GM19035 (cell line): ENCODE measurements at regions not wholly inside any gene's neighbourhood (a gene's known extent, or its start where the extent isn't known, plus 50 kb on each side); places are given as distances from the start of the nearest gene placed in this dataset.
"Not testable (repeated sequence)": the region's sequence is repeated elsewhere in the genome, so short reads cannot be mapped to it uniquely, and the experiment has no call there.

ENCODE experiments used
- ATAC-seq: cut with Tn5 transposase; IDR thresholded peaks from one replicate; pipeline ENCODE4 v1.9.1; 2021; ENCODE audit not compliant: unreplicated experiment

DNA sequence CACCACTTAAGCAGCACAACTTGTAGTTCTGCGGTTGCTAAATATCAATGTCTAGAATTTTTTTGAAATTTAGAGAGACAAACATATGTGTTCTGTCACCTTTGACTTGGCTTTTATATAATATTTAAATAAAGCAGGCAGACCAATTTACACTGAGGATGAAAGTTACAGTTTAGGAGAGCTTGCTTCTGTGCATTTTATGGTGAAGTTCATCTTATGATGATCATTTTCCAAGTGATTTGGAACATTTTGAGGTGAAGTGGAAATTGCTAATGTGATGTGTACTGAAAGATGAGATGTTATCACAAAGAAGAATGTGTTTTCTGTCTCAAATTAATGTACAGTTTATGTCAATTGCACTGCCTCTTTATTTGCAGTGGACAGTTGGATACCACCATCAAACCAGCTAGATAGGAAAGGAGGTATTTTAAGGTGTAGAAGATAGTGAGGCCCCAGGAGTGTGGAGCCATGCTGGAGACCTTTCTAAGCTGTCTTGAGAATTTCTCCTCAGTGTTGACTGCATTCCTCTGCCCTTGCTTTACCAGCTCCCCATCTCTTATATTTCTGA lies 461.9 kb downstream of the UTRN start:
- ATAC-seq = no peak

DNA sequence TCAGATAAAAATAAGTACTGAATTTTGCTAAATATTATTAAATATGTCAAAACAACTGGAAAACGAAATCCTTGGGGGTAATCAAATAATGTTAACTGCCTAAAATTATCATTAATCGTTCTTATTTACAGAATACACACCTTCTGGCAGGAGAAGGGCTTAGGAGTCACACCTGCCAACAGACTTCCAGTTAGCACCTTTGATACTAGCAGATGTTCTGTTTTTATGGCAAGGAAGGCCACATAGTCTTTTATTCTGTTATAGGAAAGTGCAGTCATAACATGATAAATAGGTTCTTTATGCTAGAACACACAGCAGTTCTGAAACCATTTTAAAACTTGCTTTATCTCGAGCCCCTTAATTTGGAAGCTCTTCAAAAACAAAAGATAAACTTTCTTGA lies 464.1 kb downstream of the UTRN start:
- ATAC-seq = no peak

DNA sequence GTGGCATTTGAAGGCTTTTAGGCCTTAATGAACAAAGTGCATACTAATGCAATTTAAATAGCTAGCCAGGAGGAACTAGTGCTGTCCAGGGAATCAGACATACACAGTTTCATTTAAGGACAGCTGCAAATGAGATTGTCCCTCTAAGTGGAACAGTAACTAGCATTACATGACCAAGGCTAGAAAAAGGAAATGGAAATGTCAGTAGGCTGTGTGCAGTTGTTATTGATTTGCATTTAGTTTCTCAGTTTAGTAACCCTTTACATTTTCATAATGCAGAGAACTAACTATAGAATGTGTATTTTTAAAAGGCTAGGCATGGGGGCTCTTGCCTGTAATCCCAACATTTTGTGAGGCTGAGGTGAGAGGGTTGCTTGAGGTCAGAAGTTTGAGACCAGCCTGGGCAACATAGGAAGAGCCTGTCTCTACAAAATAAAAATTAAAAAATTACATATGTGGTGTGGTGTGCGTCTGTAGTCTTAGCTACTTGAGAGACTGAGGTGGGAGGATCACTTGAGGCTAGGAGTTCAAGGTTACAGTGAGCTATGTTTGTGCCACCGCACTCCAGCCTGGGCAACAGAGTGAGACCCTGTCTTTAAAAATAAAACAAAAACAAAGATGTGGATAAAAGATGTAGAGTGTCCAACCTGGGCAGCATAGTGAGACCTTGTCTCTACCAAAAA lies 468.0 kb downstream of the UTRN start:
- ATAC-seq = peak; percentile 89

DNA sequence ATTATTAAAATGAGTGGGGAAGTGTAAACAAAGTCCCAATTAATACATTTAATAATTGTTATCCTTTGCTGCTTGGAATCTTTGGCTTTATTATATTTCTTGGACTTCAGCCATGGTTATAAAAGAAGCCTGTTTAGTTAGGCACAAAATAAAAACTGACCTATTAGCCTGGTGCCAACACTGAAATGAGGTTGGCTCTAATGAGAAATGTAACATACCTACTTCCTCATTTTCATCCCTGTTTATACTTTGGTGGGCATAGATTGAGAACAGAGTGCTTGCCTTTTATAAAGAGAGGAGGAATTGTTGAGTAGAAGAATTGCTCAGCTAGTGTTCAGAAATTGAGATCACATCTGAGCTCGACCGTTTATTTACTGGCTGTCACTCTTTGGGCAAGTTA lies 471.3 kb downstream of the UTRN start:
- ATAC-seq = no peak

DNA sequence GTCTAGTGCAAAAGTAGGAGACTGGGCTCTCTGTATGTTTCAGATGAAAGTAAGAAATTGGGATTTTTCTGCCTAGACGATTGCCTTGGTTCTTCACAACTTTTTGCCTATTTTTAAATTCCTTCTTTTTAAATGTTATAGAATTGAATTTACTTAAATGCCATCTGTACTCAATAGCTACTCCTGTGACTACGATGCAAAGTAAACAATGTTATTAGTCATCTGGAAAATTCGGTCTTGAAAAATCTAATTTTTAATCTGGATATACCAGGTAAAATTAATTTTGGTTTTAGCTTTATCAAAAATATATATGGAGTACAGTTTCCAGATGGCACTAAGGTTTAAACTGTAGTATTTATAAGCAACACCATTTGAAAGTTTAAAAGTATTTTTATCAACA lies 472.2 kb downstream of the UTRN start:
- ATAC-seq = no peak

DNA sequence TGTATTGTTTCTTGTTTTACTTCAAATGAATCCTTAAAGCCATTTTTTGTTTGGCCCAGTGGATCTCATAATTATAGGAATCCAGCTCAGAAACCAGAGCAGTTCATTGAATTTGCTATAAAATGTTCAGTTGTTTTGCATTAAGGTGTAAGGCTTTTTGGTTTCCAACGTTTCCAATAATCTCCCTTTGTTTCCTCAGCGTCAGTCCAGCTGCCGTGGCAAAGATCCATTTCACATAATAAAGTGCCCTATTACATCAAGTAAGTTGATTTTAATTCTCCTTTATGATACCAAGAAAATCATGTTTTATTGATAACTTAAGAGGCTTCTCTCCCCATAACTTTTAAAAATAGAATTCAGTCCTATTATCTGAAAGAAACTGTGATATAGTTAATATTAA lies 472.6 kb downstream of the UTRN start:
- no peak for ATAC-seq

DNA sequence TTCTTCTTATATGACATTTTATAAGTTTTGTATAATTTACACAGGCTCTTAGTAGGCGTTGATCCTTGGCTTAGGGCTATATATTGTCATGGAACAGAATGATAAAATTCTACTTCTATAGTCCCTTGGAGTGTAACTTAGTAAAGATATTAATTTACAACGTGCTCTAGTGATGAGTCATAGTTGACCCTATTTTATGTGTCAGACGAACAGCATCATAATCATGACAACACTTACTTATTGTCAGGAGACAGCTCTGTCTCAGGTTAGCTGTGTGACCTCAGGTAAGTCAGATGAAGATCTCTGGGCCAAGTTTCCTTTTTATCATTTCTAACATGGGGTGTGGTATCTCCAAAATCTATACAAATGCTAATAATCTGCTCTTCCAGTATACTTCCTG lies 473.5 kb downstream of the UTRN start:
- ATAC-seq = no peak

DNA sequence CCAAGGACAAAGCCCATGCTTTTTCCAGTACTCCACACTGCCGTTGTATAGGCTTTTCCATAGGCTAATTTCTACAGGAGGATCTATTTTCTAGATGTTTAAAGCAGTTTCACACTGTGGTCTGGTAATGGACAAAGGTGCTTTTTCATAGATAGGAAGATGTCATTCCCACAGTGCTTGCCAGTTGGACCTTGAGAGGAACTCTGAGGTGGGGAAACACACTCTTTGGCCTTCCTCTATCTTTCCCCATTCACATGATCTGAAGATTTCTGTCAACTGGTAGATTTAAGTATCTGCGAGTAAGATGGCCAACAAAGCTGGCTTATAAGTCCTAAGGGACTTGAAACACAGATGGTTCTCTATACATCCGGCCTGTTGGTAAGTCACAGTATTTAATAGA lies 477.3 kb downstream of the UTRN start:
- no peak for ATAC-seq

DNA sequence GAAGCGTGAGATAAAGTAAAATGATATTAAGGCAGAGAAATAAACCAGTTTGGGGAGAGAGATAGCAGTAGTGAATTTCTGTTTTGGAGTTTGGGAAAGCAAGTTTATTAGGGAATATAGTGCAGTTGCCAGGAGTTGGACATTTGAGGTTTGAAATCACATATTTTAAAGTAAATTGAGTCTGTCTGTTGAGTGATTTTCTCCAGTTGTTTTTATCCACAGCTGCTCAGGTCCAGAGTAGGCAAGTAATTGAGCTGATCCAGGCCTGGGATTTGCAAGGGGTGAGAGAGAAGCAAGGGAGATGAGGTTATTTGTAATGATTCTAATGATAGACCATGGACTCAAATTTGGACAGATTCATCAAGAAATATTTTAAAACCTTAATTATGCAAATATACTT lies 481.9 kb downstream of the UTRN start:
- no peak for ATAC-seq

DNA sequence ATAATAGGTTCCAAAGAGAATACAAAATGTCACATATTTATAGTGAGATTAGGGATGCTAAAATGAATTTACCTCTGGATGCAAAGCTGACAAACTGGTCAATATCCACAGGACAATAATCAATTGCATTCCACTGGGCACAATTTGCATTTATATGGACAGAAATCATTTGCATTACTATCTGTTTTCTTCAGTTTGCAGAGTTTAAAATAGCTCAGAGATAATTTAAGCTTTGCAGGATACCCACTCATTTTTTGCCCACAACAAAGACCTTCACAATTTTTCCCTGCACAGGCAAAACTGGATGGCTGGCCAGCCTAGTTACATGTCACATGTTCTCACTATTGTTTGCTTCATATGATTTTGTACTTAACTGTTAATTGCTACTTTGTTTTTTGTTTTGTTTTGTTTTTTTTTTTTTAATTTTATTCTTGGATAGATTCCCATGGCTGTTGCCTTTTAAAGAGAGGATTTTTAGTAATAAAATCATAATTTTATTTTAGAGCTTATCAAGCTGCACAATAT lies 483.5 kb downstream of the UTRN start:
- no peak for ATAC-seq

DNA sequence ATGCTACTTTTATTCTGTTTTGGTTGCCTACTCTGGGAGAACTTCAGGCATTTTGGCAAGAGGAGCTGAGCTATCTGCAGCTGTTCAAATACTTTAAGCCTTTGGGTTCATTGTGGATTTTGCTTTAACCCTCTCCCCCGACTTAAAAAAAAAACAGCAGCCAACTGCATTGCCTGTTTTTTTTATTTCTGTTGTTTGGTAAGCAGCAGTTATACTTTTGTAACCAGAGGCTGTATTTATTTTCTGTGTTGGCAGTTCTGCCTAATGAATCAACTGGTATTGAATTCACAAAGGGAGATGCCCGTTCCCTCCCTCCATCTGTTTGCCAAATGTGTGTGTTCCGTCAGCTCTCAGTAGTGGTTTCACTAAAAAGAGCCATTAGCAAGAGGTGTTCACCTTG lies 484.0 kb downstream of the UTRN start:
- ATAC-seq = no peak

DNA sequence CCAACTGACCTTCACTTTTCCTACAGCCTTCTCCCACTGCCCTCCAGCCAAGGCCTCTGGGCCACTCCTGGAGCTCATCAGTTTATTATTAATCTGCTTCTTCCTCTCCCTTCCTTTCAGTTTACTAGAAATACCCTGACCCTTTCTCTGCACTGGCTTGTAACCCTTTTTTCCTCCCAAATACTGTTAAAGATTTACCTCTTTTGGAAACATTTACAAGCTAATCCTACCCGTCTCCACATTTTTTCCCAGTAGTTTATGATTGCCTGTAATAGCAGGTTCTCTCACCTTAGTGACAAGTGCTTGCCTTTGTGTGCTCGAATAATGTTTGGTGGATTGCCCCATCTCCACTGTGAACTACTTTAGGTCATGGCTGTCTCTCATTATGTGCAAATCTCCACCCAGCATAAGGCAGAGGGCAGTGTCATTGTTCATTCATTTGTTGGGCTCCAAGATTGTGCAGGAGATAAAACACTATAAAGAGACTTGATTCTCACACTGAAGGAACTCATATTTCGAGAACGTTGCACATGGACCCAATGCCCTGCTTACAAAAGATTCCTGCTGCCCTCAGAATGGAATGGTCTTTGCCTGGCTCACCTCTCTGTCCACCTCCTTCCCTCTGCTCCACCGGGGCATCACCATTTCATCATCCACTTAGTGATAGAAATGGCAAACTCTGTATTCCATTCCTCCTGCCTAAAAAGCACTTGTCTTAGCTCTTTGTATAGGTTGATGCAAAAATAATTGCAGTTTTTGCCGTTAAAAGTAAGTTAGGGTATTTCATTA lies 491.1 kb downstream of the UTRN start:
- no peak for ATAC-seq

DNA sequence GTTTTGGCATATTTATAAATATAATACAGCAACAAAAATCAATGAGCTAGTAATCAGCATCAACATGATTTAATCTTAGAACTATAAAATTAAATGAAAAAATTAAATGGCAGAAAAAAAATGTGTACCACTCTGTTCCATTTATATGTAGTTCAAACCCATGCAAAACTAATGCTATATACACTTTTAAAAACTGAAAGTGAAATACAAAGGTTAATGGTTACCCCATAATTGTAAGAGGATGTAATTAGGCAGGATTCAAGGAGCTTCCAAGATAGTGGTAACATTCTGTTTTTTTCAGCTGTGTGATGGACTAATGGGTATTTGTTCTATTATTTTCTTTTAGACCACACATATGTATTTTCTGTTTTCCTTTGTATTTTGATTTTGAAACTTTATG lies 492.1 kb downstream of the UTRN start:
- no peak for ATAC-seq

DNA sequence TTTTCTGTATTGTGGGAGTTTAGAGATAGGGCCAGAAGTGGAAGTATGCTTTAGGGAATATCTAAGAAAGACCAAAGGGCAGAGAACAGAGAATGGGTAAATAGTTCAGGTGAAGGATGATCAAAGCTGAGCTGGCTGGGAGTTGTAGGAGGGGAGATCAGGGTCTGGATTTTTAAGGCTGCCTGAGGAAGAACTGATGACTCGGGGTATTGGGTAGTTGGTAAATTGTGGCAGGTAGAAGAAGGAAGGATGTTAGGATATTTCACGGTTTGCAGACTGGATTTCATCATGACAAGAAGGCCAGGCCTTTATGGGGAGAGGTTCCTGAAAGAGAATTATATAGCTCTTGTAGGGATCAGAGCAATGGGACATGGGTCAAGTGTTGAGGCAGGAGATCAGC lies 492.9 kb downstream of the UTRN start:
- no peak for ATAC-seq

DNA sequence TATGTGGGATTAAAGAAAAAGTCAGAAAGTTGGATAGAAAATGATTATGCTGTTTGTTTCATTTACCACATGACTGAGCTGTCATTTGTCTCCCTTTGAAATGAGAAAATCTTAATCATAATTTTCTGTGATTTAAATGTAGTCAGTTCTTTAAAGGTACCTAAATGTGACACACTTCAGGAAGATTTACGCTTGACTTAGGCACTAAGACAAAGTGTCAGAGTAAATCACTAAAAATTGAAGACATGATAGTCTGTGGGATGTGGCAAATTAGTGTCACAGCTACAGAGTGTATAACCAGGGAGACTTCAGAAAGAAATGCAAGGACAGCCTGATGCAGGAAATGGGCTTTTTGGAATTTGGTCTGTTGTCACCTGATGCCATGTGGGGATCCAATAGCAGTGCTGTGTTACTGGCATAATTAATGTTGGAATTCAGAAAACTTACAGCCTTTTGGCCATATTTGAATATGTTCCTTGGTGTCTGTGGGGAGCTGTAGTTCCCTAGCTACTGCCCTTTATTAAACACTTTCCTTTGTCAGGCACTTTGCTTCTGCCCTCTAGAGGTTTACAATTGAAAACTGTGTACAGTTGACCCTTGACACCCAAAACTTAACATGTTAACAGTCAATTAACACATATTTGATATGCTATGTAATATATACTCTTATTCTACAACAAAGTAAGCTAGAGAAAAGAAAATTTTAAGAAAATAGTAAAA lies 493.8 kb downstream of the UTRN start:
- ATAC-seq = no peak

DNA sequence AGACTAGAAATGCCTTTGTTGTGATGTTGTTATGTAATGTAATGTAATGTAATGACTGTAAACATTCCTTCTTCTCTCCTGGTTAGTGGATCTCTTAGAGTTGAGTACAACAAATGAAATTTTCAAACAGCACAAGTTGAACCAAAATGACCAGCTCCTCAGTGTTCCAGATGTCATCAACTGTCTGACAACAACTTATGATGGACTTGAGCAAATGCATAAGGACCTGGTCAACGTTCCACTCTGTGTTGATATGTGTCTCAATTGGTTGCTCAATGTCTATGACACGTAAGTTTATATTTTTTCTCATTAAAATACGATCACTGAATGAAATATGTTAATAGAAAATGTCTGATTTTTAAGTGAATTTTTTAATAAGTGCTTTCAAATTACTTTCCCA lies 496.7 kb downstream of the UTRN start:
- ATAC-seq = no peak

DNA sequence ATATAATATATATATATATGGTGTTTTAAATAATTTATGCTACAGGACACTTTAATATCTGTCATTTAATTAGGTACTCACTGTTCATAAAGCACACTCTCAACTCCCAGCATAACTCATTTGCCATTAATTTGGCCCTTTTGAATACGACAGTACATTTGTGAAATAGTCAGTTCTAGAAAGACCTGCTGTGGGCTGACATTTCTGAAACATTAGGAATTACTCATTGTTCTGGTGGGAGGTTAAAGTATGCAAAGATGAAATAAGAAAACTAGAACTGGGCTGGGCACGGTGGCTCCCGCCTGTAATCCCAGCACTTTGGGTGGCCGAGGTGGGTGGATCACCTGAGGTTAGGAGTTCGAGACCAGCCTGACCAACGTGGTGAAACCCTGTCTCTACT lies 497.5 kb downstream of the UTRN start:
- ATAC-seq = no peak

DNA sequence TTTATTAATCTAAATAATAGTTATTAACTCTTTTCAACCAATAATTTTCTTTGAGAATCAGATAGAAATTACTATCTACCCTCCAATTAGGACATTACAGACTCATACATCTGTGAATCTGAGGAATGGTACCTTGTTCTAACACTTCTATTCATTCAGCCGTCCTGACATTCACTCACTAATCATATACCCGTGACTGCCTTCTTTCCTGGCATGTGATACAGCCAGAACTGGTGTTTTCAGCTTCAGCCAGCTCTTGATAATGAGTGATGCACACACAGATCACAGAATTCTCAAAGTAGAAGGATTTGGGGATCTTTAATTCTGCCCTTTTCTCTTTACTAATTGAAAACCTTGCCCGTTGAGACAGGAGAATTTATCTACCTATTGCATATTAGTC lies 499.9 kb downstream of the UTRN start:
- no peak for ATAC-seq

DNA sequence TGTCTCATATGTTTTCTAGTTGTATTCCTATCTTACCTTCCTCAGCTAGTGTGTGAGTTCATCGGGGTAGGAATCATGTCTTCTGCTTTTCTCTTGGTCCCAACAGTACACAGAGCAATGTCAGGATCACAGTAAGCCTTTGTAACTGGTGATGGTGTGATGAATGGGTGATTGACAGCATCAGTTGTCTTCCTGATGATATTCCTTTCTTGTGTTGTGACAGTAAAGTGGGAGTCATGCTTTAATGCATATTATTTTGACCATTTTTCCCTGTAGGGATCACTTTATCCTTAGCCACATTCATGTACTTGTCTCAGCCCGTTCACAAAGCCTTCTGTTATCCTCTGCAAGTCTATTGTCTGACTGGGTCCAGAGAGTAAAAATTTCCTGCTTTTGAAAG lies 501.7 kb downstream of the UTRN start:
- ATAC-seq = no peak

DNA sequence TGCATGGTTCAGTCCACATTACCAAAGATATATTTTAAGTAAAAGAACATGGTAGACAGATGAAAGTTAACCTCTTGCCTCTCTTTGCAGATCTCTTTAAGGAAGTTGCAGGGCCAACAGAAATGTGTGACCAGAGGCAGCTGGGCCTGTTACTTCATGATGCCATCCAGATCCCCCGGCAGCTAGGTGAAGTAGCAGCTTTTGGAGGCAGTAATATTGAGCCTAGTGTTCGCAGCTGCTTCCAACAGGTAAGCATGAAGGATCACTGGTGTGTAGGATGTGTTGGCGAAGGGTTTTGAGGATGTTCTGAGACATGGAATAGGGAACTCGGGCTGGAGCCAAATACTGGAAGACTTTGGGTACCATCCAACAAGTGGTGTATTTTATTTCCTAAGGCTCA lies 508.6 kb downstream of the UTRN start:
- no peak for ATAC-seq

DNA sequence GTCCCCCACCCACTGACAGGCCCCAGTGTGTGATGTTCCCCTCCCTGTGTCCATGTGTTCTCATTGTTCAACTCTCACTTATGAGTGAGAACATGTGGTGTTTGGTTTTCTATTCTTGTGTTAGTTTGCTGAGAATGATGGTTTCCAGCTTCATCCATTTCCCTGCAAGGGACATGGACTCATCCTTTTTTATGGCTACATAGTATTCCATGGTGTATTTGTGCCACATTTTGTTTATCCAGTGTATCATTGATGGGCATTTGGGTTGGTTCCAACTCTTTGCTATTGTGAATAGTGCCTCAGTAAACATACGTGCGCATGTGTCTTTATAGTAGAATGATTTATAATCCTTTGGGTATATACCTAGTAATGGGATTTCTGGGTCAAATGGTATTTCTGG lies 509.9 kb downstream of the UTRN start:
- not testable (repeated sequence) for ATAC-seq

DNA sequence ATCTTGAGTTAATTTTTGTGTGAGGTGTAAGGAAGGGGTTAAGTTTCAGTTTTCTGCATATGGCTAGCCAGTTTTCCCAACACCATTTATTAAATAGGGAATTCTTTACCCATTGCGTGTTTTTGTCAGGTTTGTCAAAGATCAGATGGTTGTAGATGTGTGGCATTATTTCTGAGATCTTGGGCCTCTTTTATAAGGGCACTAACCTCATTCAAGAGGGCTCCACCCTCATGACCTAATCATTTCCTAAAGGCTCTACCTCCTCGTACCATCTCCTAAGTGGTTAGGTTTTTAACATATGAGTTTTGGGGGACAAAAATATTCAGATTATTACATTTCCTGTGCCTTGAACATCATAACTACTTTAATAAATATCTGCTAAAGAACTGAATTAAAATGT lies 510.9 kb downstream of the UTRN start:
- no peak for ATAC-seq
